H1 (cell line): ENCODE measurements at regions not wholly inside any gene's neighbourhood (a gene's known extent, or its start where the extent isn't known, plus 50 kb on each side); places are given as distances from the start of the nearest gene placed in this dataset.
"Not testable (repeated sequence)": the region's sequence is repeated elsewhere in the genome, so short reads cannot be mapped to it uniquely, and the experiment has no call there.

Source experiments
- CTCF ChIA-PET: fragments of 300-600 bp; sonication (Branson Sonifier 250); formaldehyde crosslinking; loops from one replicate; lab custom pipeline; 2021; ENCODE audit not compliant: partially characterized antibody; lab: Charles Lee
- POLR2A ChIA-PET: fragments of 300-600 bp; sonication (Branson Sonifier 250); formaldehyde crosslinking; loops from one replicate; lab custom pipeline; 2021; ENCODE audit warnings: inconsistent platforms; ENCODE audit not compliant: partially characterized antibody; lab: Charles Lee
- DNase-seq, 2 experiments: peaks; one replicate each; pipeline versions ENCODE4 v3.0.0 to v3.0.0-alpha.2; 2010 to 2022; ENCODE audit warnings: low spot score in 2 of 2, low read depth in 1 of 2, mixed read lengths in 1 of 2
- FAIRE-seq: peaks from 2 replicates; lab custom pipeline; 2011; peaks lifted over from hg19 to GRCh38; lab: Jason Lieb, UNC
- H2AFZ ChIP-seq: 2 replicates; pipeline ENCODE4 v1.8.1; 2012; ENCODE audit warnings: low read length, inconsistent platforms
- H2AK5ac ChIP-seq: 2 replicates; pipeline ENCODE4 v1.6.1; 2013; ENCODE audit warnings: low read depth, low read length
- H2BK120ac ChIP-seq: replicated peaks from 2 replicates; pipeline ENCODE3; 2013; ENCODE audit warnings: low read depth, low read length, inconsistent platforms
- H2BK12ac ChIP-seq: 2 replicates; pipeline ENCODE4 v1.6.1; 2013; ENCODE audit warnings: low read depth, low read length
- H2BK15ac ChIP-seq: 2 replicates; pipeline ENCODE4 v1.6.1; 2013; ENCODE audit warnings: low read length
- H2BK20ac ChIP-seq: 2 replicates; pipeline ENCODE4 v1.6.1; 2013; ENCODE audit warnings: low read length
- H2BK5ac ChIP-seq: 2 replicates; pipeline ENCODE4 v1.6.1; 2013; ENCODE audit warnings: low read depth, low read length
- H3K14ac ChIP-seq: 2 replicates; pipeline ENCODE4 v1.6.1; 2013; ENCODE audit warnings: inconsistent platforms; ENCODE audit not compliant: insufficient read length
- H3K18ac ChIP-seq: 2 replicates; pipeline ENCODE4 v1.6.1; 2013; ENCODE audit warnings: low read length; ENCODE audit errors: extremely low read depth
- H3K23ac ChIP-seq: 2 replicates; pipeline ENCODE4 v1.6.1; 2013; ENCODE audit warnings: inconsistent platforms; ENCODE audit not compliant: insufficient read length
- H3K23me2 ChIP-seq: 2 replicates; pipeline ENCODE4 v1.6.1; 2013; ENCODE audit warnings: low read depth, low read length
- H3K27ac ChIP-seq: 2 replicates; pipeline ENCODE4 v1.6.1; 2011; ENCODE audit warnings: low read depth, low read length, inconsistent platforms
- H3K27me3 ChIP-seq, 4 experiments: replicated peaks in 1 of 4; 1 replicate in 1 of 4; 2 replicates in 3 of 4; pipeline versions ENCODE4 v1.6.1 to v1.8.1; 2011 to 2013; ENCODE audit warnings: low read length in 3 of 4, mild to moderate bottlenecking in 3 of 4, inconsistent platforms in 2 of 4, mixed read lengths in 2 of 4, moderate library complexity in 1 of 4; ENCODE audit not compliant: control insufficient read depth in 3 of 4, insufficient read depth in 3 of 4; ENCODE audit errors: extremely low read depth in 1 of 4
- H3K36me3 ChIP-seq, 4 experiments: 2 replicates each; pipeline versions ENCODE4 v1.6.1 to v1.8.1; 2011 to 2013; ENCODE audit warnings: mild to moderate bottlenecking in 4 of 4, low read length in 3 of 4, moderate library complexity in 2 of 4, control low read depth in 1 of 4, inconsistent platforms in 1 of 4; ENCODE audit not compliant: insufficient read depth in 4 of 4, control insufficient read depth in 2 of 4
- H3K4ac ChIP-seq: replicated peaks from 2 replicates; pipeline ENCODE3; 2013; ENCODE audit warnings: low read length, low read depth, mixed read lengths, inconsistent platforms; ENCODE audit not compliant: insufficient read length
- H3K4me1 ChIP-seq, 4 experiments: replicated peaks in 1 of 4; 1 replicate in 1 of 4; 2 replicates in 3 of 4; pipeline versions ENCODE4 v1.6.1 to v1.8.1; 2011 to 2013; ENCODE audit warnings: low read length in 3 of 4, inconsistent platforms in 2 of 4, mixed read lengths in 1 of 4; ENCODE audit not compliant: insufficient read depth in 4 of 4, control insufficient read depth in 3 of 4
- H3K4me2 ChIP-seq, 2 experiments: 2 replicates each; pipeline versions ENCODE4 v1.6.1 to v1.8.1; 2011 to 2013; ENCODE audit warnings: low read depth in 2 of 2, low read length in 2 of 2, control low read depth in 1 of 2, inconsistent platforms in 1 of 2, mild to moderate bottlenecking in 1 of 2; ENCODE audit not compliant: insufficient read depth in 1 of 2
- H3K4me3 ChIP-seq, 4 experiments: fragments of 200-600, 300-600 bp in 1 of 4; sonication (generic), shearing (Covaris generic), sonication (Bioruptor Twin) in 1 of 4; 2 replicates each; pipeline versions ENCODE4 v1.5.1 to v1.8.1; 2011 to 2016; ENCODE audit warnings: low read length in 4 of 4, low read depth in 3 of 4, control low read depth in 2 of 4, inconsistent platforms in 2 of 4, mild to moderate bottlenecking in 2 of 4, mixed read lengths in 1 of 4, moderate library complexity in 1 of 4; ENCODE audit not compliant: insufficient read depth in 2 of 4; ENCODE audit errors: extremely low read depth in 1 of 4
- H3K56ac ChIP-seq: replicated peaks from 2 replicates; pipeline ENCODE3; 2013; ENCODE audit warnings: low read depth, mild to moderate bottlenecking, mixed read lengths, low read length, inconsistent platforms; ENCODE audit not compliant: insufficient read length
- H3K79me1 ChIP-seq: 2 replicates; pipeline ENCODE4 v1.6.1; 2013; ENCODE audit warnings: low read depth, low read length, control low read depth
- H3K79me2 ChIP-seq, 2 experiments: 2 replicates each; pipeline versions ENCODE4 v1.6.1 to v1.8.1; 2012 to 2013; ENCODE audit warnings: low read length in 2 of 2, mild to moderate bottlenecking in 2 of 2, inconsistent platforms in 1 of 2; ENCODE audit not compliant: insufficient read depth in 2 of 2, control insufficient read depth in 1 of 2
- H3K9ac ChIP-seq, 4 experiments: replicated peaks in 1 of 4; 1 replicate in 1 of 4; 2 replicates in 3 of 4; pipeline versions ENCODE4 v1.6.1 to v1.8.1; 2011 to 2013; ENCODE audit warnings: low read depth in 3 of 4, low read length in 3 of 4, control low read depth in 2 of 4, mild to moderate bottlenecking in 2 of 4, moderate library complexity in 2 of 4, inconsistent platforms in 1 of 4; ENCODE audit errors: extremely low read depth in 1 of 4
- H3K9me3 ChIP-seq, 2 experiments: 2 replicates each; pipeline versions ENCODE4 v1.6.1 to v1.8.1; 2012 to 2013; ENCODE audit warnings: mild to moderate bottlenecking in 2 of 2, moderate library complexity in 2 of 2, control low read depth in 1 of 2, inconsistent platforms in 1 of 2, low read depth in 1 of 2, low read length in 1 of 2, mixed read lengths in 1 of 2; ENCODE audit not compliant: insufficient read depth in 2 of 2
- H4K20me1 ChIP-seq, 2 experiments: replicated peaks in 1 of 2; 2 replicates each; pipeline versions ENCODE3 to v1.8.1; 2011 to 2013; ENCODE audit warnings: inconsistent platforms in 2 of 2, low read length in 2 of 2, mild to moderate bottlenecking in 1 of 2; ENCODE audit not compliant: insufficient read depth in 2 of 2, control insufficient read depth in 1 of 2
- H4K5ac ChIP-seq: 2 replicates; pipeline ENCODE4 v1.6.1; 2013; ENCODE audit warnings: low read length, low read depth, mixed read lengths, inconsistent platforms; ENCODE audit not compliant: insufficient read length
- H4K8ac ChIP-seq: 2 replicates; pipeline ENCODE4 v1.8.0; 2013; ENCODE audit warnings: mild to moderate bottlenecking, moderate library complexity, low read length, inconsistent platforms; ENCODE audit not compliant: insufficient read depth; ENCODE audit errors: extremely low read depth
- H4K91ac ChIP-seq: replicated peaks from 2 replicates; pipeline ENCODE3; 2013; ENCODE audit warnings: low read length, mixed read lengths, inconsistent platforms; ENCODE audit not compliant: insufficient read length
- KDM4A ChIP-seq: IDR thresholded peaks from one replicate; pipeline ENCODE4 v1.7.1; 2012; ENCODE audit warnings: low read depth, mild to moderate bottlenecking, moderate library complexity, low read length, inconsistent platforms; ENCODE audit not compliant: severe bottlenecking
- MAFK ChIP-seq: IDR thresholded peaks from 2 replicates; pipeline ENCODE4 v1.6.1; 2012; ENCODE audit warnings: low read depth, mild to moderate bottlenecking, improper control_type of control experiment, low read length
- PHF8 ChIP-seq: fragments of 200-600 bp; sonication (generic); conservative IDR thresholded peaks from 2 replicates; pipeline ENCODE4 v1.7.1; 2012; ENCODE audit warnings: low read depth, mild to moderate bottlenecking, inconsistent platforms, low read length, moderate library complexity
- POU5F1 ChIP-seq: IDR thresholded peaks from 2 replicates; pipeline ENCODE4 v1.6.1; 2011; ENCODE audit warnings: low read depth, mild to moderate bottlenecking, low read length, moderate library complexity
- RAD21 ChIP-seq, 2 experiments: IDR thresholded peaks in 1 of 2; conservative IDR thresholded peaks in 1 of 2; 2 replicates each; pipeline ENCODE4 v1.6.1; 2011; ENCODE audit warnings: low read depth in 2 of 2, low read length in 2 of 2, improper control_type of control experiment in 1 of 2, inconsistent platforms in 1 of 2, mild to moderate bottlenecking in 1 of 2, moderate library complexity in 1 of 2
- RBBP5 ChIP-seq: IDR thresholded peaks from 2 replicates; pipeline ENCODE4 v1.7.1; 2012; ENCODE audit warnings: low read depth, mild to moderate bottlenecking, inconsistent platforms, low read length, moderate library complexity, borderline replicate concordance
- USF2 ChIP-seq: IDR thresholded peaks from 2 replicates; pipeline ENCODE4 v1.6.1; 2011; ENCODE audit warnings: low read length, improper control_type of control experiment
- WGBS, 2 experiments: shearing (Covaris generic) in 1 of 2; methylation state at CpG; one replicate each; pipeline versions ENCODE4 v1.1.6 to v1.1.7; 2013 to 2015; ENCODE audit warnings: low lambda C conversion rate in 2 of 2, mixed read lengths in 2 of 2, inconsistent platforms in 1 of 2, low coverage in 1 of 2, missing lambda C conversion rate in 1 of 2; ENCODE audit not compliant: insufficient replicate concordance in 2 of 2, insufficient coverage in 1 of 2, insufficient read length in 1 of 2; ENCODE audit errors: extremely low coverage in 1 of 2, missing lambda C conversion rate in 1 of 2; 5-methylcytosine and 5-hydroxymethylcytosine counted together

- no peak for TF ChIP-seq RAD21 (IDR thresholded peaks at IDR 0.05 in 1 of 2, conservative IDR thresholded peaks at IDR 0.05 in 1 of 2; ENCODE audit: low read depth in 2 of 2, low read length in 2 of 2)
- no peak for TF ChIP-seq POU5F1
- no peak for TF ChIP-seq KDM4A
- TF ChIP-seq RBBP5: no peak
- no peak for TF ChIP-seq PHF8
- no peak for TF ChIP-seq USF2
- no peak for TF ChIP-seq MAFK
Observed at GRCh38 chr4:138113819-138114400, 128.2 kb downstream of the SLC7A11 start (continued).

DNA sequence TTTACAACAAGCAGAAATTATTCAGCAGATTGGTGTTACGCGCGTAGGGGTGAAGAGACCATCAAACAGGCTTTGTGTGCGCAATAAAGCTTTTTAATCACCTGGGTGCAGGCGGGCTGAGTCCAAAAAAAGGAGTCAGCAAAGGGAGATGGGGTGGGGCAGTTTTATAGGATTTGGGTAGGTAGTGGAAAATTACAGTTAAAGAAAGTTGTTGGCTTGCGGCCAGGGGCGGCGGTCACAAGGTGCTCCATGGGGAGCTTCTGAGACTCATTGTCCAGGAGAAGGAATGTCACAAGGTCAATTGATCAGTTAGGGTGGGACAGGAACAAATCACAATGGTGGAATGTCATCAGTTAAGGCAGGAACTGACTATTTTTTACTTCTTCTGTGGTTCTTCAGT is 129.3 kb downstream of the SLC7A11 start:
- H4K20me1 ChIP-seq, H3K36me3 ChIP-seq, H3K27me3 ChIP-seq, H2BK120ac ChIP-seq, H2BK12ac ChIP-seq, H3K79me1 ChIP-seq, H2BK20ac ChIP-seq, H3K14ac ChIP-seq, H2BK15ac ChIP-seq, H2AK5ac ChIP-seq, H2AFZ ChIP-seq, H3K4ac ChIP-seq, H3K23me2 ChIP-seq, H3K56ac ChIP-seq, H3K23ac ChIP-seq, FAIRE-seq, H4K8ac ChIP-seq, H3K79me2 ChIP-seq, H3K9ac ChIP-seq, H4K91ac ChIP-seq, H3K27ac ChIP-seq, DNase-seq: not testable (repeated sequence)
- Histone ChIP-seq H3K4me1 (peaks cover 2 to 17% (median 10%) of the 10 kb centered on the region in 4 experiments; a peak in 3 of 7 replicates), H3K9me3 (peaks cover 7 to 12% of the 10 kb centered on the region in 2 experiments), H3K4me2 (peak overlapping the region in 1 of 2 experiments; percentile 43; a peak in 2 of 4 replicates), H4K5ac (peak overlapping the region; percentile 94), H2BK5ac (peak overlapping the region; percentile 88; the same call in 1 of the 2 replicates), H3K18ac (peak overlapping the region; percentile 79; the same call in 1 of the 2 replicates), H3K4me3 (peak overlapping the region in 1 of 4 experiments; percentile 25; a peak in 1 of 8 replicates)
- ChIA-PET CTCF (interaction anchor here (0.9 to 2.5 kb wide), 3 partner anchors 22 to 26 kb away, joined by 3 to 11 read pairs (median 4); no protein-coding TSS in a partner anchor), POLR2A (interaction anchor here (1.4 to 1.6 kb wide), 2 partner anchors 23 to 129 kb away, joined by 4 to 6 read pairs; partner anchors contain the start of gene SLC7A11)
- WGBS, 2 experiments: 69% methylated on average over 8 of the region's 8 CpGs; no CpG with 5 or more reads in 1 of the 2 experiments
